ENCODE measurements at regions not wholly inside any gene's neighbourhood (a gene's known extent, or its start where the extent isn't known, plus 50 kb on each side); places are given as distances from the start of the nearest gene placed in this dataset.

DNA sequence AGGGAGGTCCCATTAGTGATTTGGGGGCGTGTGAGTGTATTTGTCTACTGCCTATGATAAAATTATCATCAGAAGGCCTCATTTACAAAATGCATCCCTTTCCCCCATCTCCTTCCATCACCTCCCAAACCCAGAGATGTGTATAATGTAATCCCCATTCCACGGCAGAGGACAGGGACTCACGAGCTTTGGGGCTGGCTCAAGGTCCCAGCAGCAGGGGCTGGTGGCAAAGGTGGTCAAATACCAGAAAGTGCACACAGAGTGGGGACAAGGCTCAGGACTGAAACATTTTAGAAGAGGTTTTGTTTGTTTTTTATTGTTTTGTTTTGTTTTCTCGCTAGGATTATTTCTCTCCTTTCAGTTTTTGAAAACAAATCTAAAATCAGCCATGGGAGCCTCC lies 68.5 kb upstream of the TOP1 start:
- TF ChIP-seq POLR2A (IDR thresholded peaks at IDR 0.05; ENCODE audit: low read depth, low read length) (no peak), POLR2AphosphoS5 (IDR thresholded peaks at IDR 0.05; ENCODE audit: low read depth, low read length) (no peak), SPI1 (IDR thresholded peaks at IDR 0.05; ENCODE audit: low read depth, low read length) (no peak), TAF1 (IDR thresholded peaks at IDR 0.05; ENCODE audit: low read depth, low read length) (no peak), POU2F2 (IDR thresholded peaks at IDR 0.05; ENCODE audit: low read depth, low read length) (no peak)
